ENCODE measurements at regions not wholly inside any gene's neighbourhood (a gene's known extent, or its start where the extent isn't known, plus 50 kb on each side); places are given as distances from the start of the nearest gene placed in this dataset.

- no peak overlapping the region for H3K27ac Mint-ChIP-seq
- Histone ChIP-seq H3K27ac (ENCODE audit: insufficient read depth, low read length, poor library complexity, severe bottlenecking) (no peak overlapping the region), H3K27me3 (ENCODE audit: control insufficient read depth, insufficient read depth, low read length) (no peaks in the 10 kb centered on the region), H3K9me3 (ENCODE audit: control insufficient read depth in 2 of 2, low read length in 2 of 2) (peaks cover 8 to 31% of the 10 kb centered on the region in 2 experiments), H3K36me3 (ENCODE audit: control insufficient read depth, insufficient read depth, low read length) (no peaks in the 10 kb centered on the region), H3K4me1 (ENCODE audit: control insufficient read depth, insufficient read depth, low read length, poor library complexity, severe bottlenecking) (peaks cover 13% of the 10 kb centered on the region), H3K4me3 (ENCODE audit: low read depth, low read length) (no peak overlapping the region)
- H3K4me3 Mint-ChIP-seq: no peak overlapping the region
- ATAC-seq (ENCODE audit: low read depth in 2 of 2) (no peak), DNase-seq (no peak)
- H3K27me3 Mint-ChIP-seq: peaks cover 9% of the 10 kb centered on the region
- H3K9me3 Mint-ChIP-seq: peaks cover 0 to 25% (median 2%) of the 10 kb centered on the region in 7 donors
- no peaks in the 10 kb centered on the region for H3K36me3 Mint-ChIP-seq
- H3K4me1 Mint-ChIP-seq: peaks cover 0 to 3% (median 0%) of the 10 kb centered on the region in 4 donors
These were observed 85.5 kb upstream of the PRR5 start for GRCh38 chr22:44616461-44616860.

- Mint-ChIP-seq H3K36me3 (no peaks in the 10 kb centered on the region), H3K27ac (no peak overlapping the region), H3K9me3 (peaks cover 0 to 29% (median 3%) of the 10 kb centered on the region in 7 donors), H3K4me3 (no peak overlapping the region), H3K27me3 (peaks cover 5% of the 10 kb centered on the region), H3K4me1 (peaks cover 0 to 3% (median 0%) of the 10 kb centered on the region in 4 donors)
- ATAC-seq (ENCODE audit: low read depth in 2 of 2) (no peak), DNase-seq (no peak)
- Histone ChIP-seq H3K27ac (ENCODE audit: insufficient read depth, low read length, poor library complexity, severe bottlenecking) (no peak overlapping the region), H3K27me3 (ENCODE audit: control insufficient read depth, insufficient read depth, low read length) (no peaks in the 10 kb centered on the region), H3K36me3 (ENCODE audit: control insufficient read depth, insufficient read depth, low read length) (no peaks in the 10 kb centered on the region), H3K4me1 (ENCODE audit: control insufficient read depth, insufficient read depth, low read length, poor library complexity, severe bottlenecking) (peaks cover 10% of the 10 kb centered on the region), H3K9me3 (ENCODE audit: control insufficient read depth in 2 of 2, low read length in 2 of 2) (peaks cover 11 to 38% of the 10 kb centered on the region in 2 experiments), H3K4me3 (ENCODE audit: low read depth, low read length) (no peak overlapping the region)
These were observed 86.3 kb upstream of the PRR5 start for GRCh38 chr22:44615602-44616180.

DNA sequence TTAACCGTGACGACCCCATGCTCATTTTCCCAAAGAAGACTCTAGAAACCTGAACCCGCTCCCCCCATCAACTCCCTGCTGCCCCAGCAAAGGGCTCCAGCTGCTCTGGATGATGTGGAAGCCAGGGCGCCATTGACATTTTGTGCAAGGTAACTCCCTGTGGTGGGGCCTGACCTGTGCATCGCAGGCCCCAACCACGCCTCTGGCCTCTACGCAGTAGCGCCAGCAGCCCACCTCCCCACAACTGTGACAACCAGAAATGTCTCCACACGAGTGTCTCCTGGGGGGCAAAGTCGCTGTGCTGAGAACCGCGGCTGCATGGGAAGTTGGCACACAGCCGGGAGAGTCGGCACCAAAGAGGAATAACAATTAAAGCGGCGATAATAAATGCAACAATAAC is 86.9 kb upstream of the PRR5 start:
- Histone ChIP-seq H3K27me3 (ENCODE audit: control insufficient read depth, insufficient read depth, low read length) (no peaks in the 10 kb centered on the region), H3K9me3 (ENCODE audit: control insufficient read depth in 2 of 2, low read length in 2 of 2) (peaks cover 11 to 43% of the 10 kb centered on the region in 2 experiments), H3K4me3 (ENCODE audit: low read depth, low read length) (no peak overlapping the region), H3K4me1 (ENCODE audit: control insufficient read depth, insufficient read depth, low read length, poor library complexity, severe bottlenecking) (peaks cover 5% of the 10 kb centered on the region), H3K27ac (ENCODE audit: insufficient read depth, low read length, poor library complexity, severe bottlenecking) (no peak overlapping the region), H3K36me3 (ENCODE audit: control insufficient read depth, insufficient read depth, low read length) (no peaks in the 10 kb centered on the region)
- DNase-seq: no peak
- H3K9me3 Mint-ChIP-seq: peaks cover 0 to 32% (median 5%) of the 10 kb centered on the region in 7 donors
- ATAC-seq (ENCODE audit: low read depth in 2 of 2): no peak
- no peaks in the 10 kb centered on the region for H3K36me3 Mint-ChIP-seq
- H3K27me3 Mint-ChIP-seq: no peaks in the 10 kb centered on the region
- peak overlapping the region in 1 of 3 donors; percentile 44 for H3K27ac Mint-ChIP-seq
- no peaks in the 10 kb centered on the region for H3K4me1 Mint-ChIP-seq
- no peak overlapping the region for H3K4me3 Mint-ChIP-seq

- Histone ChIP-seq H3K4me1 (ENCODE audit: control insufficient read depth, insufficient read depth, low read length, poor library complexity, severe bottlenecking) (no peaks in the 10 kb centered on the region), H3K4me3 (ENCODE audit: low read depth, low read length) (no peak overlapping the region), H3K27me3 (ENCODE audit: control insufficient read depth, insufficient read depth, low read length) (no peaks in the 10 kb centered on the region), H3K9me3 (ENCODE audit: control insufficient read depth in 2 of 2, low read length in 2 of 2) (peaks cover 11 to 44% of the 10 kb centered on the region in 2 experiments), H3K27ac (ENCODE audit: insufficient read depth, low read length, poor library complexity, severe bottlenecking) (no peak overlapping the region), H3K36me3 (ENCODE audit: control insufficient read depth, insufficient read depth, low read length) (no peaks in the 10 kb centered on the region)
- Mint-ChIP-seq H3K4me1 (no peaks in the 10 kb centered on the region), H3K9me3 (peaks cover 0 to 35% (median 5%) of the 10 kb centered on the region in 7 donors), H3K27me3 (no peaks in the 10 kb centered on the region), H3K27ac (no peak overlapping the region), H3K4me3 (peak overlapping the region in 1 of 4 donors; percentile 10), H3K36me3 (no peaks in the 10 kb centered on the region)
- no peak for DNase-seq
- ATAC-seq (ENCODE audit: low read depth in 2 of 2): no peak
These were observed 88.8 kb upstream of the PRR5 start for GRCh38 chr22:44613196-44613595.

DNA sequence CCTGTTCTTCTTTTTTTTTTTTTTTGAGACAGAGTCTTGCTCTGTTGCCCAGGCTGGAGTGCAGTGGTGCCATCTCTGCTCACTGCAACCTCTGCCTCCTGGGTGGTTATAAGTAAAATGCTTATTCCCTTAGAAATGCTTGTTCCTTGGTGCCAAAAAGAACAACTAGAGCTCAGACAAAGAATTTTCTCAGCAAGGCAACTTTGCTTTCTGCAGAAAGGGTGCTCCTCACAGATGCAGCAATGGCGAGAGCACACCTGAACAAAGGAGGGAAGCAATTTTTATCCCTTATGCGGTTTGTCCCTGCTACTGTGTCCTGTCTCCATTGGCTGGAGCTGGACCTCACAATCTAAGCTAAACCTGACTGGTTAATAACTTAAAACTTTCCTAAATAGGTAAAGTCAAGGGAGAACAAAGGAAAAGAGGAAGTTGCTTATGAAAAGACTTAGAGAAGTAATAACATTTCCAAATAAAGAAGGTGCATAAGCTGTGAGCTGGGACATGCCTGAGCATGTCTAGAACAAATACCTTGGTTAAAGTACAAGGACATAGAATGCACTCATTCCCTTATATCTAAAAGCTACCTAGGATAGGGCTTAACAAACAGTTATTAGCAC is 90.0 kb upstream of the PRR5 start:
- Histone ChIP-seq H3K9me3 (ENCODE audit: control insufficient read depth in 2 of 2, low read length in 2 of 2) (peaks cover 11 to 44% of the 10 kb centered on the region in 2 experiments), H3K27me3 (ENCODE audit: control insufficient read depth, insufficient read depth, low read length) (no peaks in the 10 kb centered on the region), H3K4me1 (ENCODE audit: control insufficient read depth, insufficient read depth, low read length, poor library complexity, severe bottlenecking) (no peaks in the 10 kb centered on the region), H3K4me3 (ENCODE audit: low read depth, low read length) (no peak overlapping the region), H3K27ac (ENCODE audit: insufficient read depth, low read length, poor library complexity, severe bottlenecking) (no peak overlapping the region), H3K36me3 (ENCODE audit: control insufficient read depth, insufficient read depth, low read length) (no peaks in the 10 kb centered on the region)
- no peak for ATAC-seq (ENCODE audit: low read depth in 2 of 2)
- H3K9me3 Mint-ChIP-seq: peaks cover 0 to 35% (median 5%) of the 10 kb centered on the region in 7 donors
- H3K4me1 Mint-ChIP-seq: no peaks in the 10 kb centered on the region
- H3K4me3 Mint-ChIP-seq: no peak overlapping the region
- no peak for DNase-seq
- H3K27me3 Mint-ChIP-seq: no peaks in the 10 kb centered on the region
- no peaks in the 10 kb centered on the region for H3K36me3 Mint-ChIP-seq
- H3K27ac Mint-ChIP-seq: no peak overlapping the region

GRCh38 chr22:44610071-44610470 is 91.9 kb upstream of the PRR5 start:
- H3K4me3 Mint-ChIP-seq: no peak overlapping the region
- Histone ChIP-seq H3K36me3 (ENCODE audit: control insufficient read depth, insufficient read depth, low read length) (no peaks in the 10 kb centered on the region), H3K9me3 (ENCODE audit: control insufficient read depth in 2 of 2, low read length in 2 of 2) (peaks cover 11 to 41% of the 10 kb centered on the region in 2 experiments), H3K27ac (ENCODE audit: insufficient read depth, low read length, poor library complexity, severe bottlenecking) (no peak overlapping the region), H3K27me3 (ENCODE audit: control insufficient read depth, insufficient read depth, low read length) (peaks cover 4% of the 10 kb centered on the region), H3K4me1 (ENCODE audit: control insufficient read depth, insufficient read depth, low read length, poor library complexity, severe bottlenecking) (no peaks in the 10 kb centered on the region), H3K4me3 (ENCODE audit: low read depth, low read length) (no peak overlapping the region)
- H3K27ac Mint-ChIP-seq: no peak overlapping the region
- ATAC-seq (ENCODE audit: low read depth in 2 of 2) (no peak), DNase-seq (no peak)
- peaks cover 0 to 30% (median 5%) of the 10 kb centered on the region in 7 donors for H3K9me3 Mint-ChIP-seq
- no peaks in the 10 kb centered on the region for H3K36me3 Mint-ChIP-seq
- H3K4me1 Mint-ChIP-seq: no peaks in the 10 kb centered on the region
- H3K27me3 Mint-ChIP-seq: no peaks in the 10 kb centered on the region

- no peak overlapping the region for H3K4me3 Mint-ChIP-seq
These were observed 92.5 kb upstream of the PRR5 start for GRCh38 chr22:44609400-44609988.

More at GRCh38 chr22:44609400-44609988, 92.5 kb upstream of the PRR5 start:
- Histone ChIP-seq H3K27me3 (ENCODE audit: control insufficient read depth, insufficient read depth, low read length) (peaks cover 8% of the 10 kb centered on the region), H3K9me3 (ENCODE audit: control insufficient read depth in 2 of 2, low read length in 2 of 2) (peaks cover 11 to 36% of the 10 kb centered on the region in 2 experiments), H3K27ac (ENCODE audit: insufficient read depth, low read length, poor library complexity, severe bottlenecking) (no peak overlapping the region), H3K4me1 (ENCODE audit: control insufficient read depth, insufficient read depth, low read length, poor library complexity, severe bottlenecking) (no peaks in the 10 kb centered on the region), H3K36me3 (ENCODE audit: control insufficient read depth, insufficient read depth, low read length) (no peaks in the 10 kb centered on the region), H3K4me3 (ENCODE audit: low read depth, low read length) (no peak overlapping the region)
- H3K4me1 Mint-ChIP-seq: no peaks in the 10 kb centered on the region
- no peaks in the 10 kb centered on the region for H3K36me3 Mint-ChIP-seq
- H3K27ac Mint-ChIP-seq: no peak overlapping the region
- H3K9me3 Mint-ChIP-seq: peaks cover 0 to 25% (median 5%) of the 10 kb centered on the region in 7 donors
- no peaks in the 10 kb centered on the region for H3K27me3 Mint-ChIP-seq
- DNase-seq (no peak), ATAC-seq (ENCODE audit: low read depth in 2 of 2) (no peak)

Measured in CD4-positive, CD25-positive, alpha-beta regulatory T cell (primary cell).